Neural cell (in vitro differentiated cells): ENCODE measurements at regions not wholly inside any gene's neighbourhood (a gene's known extent, or its start where the extent isn't known, plus 50 kb on each side); places are given as distances from the start of the nearest gene placed in this dataset.

Experiments
- EP300 ChIP-seq: fragments of 450-650 bp; conservative IDR thresholded peaks from 2 replicates; pipeline ENCODE4 v1.6.1; 2014; ENCODE audit warnings: antibody characterized with exemption, mild to moderate bottlenecking, moderate library complexity; ENCODE audit not compliant: poor library complexity, severe bottlenecking
- SMC3 ChIP-seq: fragments of 450-650 bp; conservative IDR thresholded peaks from 2 replicates; pipeline ENCODE4 v1.6.1; 2014; ENCODE audit warnings: antibody characterized with exemption, mild to moderate bottlenecking, moderate library complexity; ENCODE audit not compliant: poor library complexity
- TAF1 ChIP-seq: IDR thresholded peaks from 2 replicates; pipeline ENCODE4 v1.6.1; 2012; ENCODE audit warnings: low read depth
- TF ChIP-seq, protein P1 (sequence below): fragments of 450-650 bp; IDR thresholded peaks from 2 replicates; pipeline ENCODE4 v1.5.1; 2014; ENCODE audit warnings: antibody characterized with exemption, mild to moderate bottlenecking, moderate library complexity; ENCODE audit not compliant: poor library complexity, severe bottlenecking

GRCh38 chr3:153830552-153830951 is 290.6 kb upstream of the ARHGEF26 start:
- TF ChIP-seq, protein P1, sequence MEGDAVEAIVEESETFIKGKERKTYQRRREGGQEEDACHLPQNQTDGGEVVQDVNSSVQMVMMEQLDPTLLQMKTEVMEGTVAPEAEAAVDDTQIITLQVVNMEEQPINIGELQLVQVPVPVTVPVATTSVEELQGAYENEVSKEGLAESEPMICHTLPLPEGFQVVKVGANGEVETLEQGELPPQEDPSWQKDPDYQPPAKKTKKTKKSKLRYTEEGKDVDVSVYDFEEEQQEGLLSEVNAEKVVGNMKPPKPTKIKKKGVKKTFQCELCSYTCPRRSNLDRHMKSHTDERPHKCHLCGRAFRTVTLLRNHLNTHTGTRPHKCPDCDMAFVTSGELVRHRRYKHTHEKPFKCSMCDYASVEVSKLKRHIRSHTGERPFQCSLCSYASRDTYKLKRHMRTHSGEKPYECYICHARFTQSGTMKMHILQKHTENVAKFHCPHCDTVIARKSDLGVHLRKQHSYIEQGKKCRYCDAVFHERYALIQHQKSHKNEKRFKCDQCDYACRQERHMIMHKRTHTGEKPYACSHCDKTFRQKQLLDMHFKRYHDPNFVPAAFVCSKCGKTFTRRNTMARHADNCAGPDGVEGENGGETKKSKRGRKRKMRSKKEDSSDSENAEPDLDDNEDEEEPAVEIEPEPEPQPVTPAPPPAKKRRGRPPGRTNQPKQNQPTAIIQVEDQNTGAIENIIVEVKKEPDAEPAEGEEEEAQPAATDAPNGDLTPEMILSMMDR, result no peak
- TF ChIP-seq SMC3 (no peak), EP300 (no peak), TAF1 (no peak)
